GM12878 (cell line): ENCODE measurements at regions not wholly inside any gene's neighbourhood (a gene's known extent, or its start where the extent isn't known, plus 50 kb on each side); places are given as distances from the start of the nearest gene placed in this dataset.

ENCODE experiments used
- CBX3 ChIP-seq: fragments of 200-600 bp; sonication (generic); IDR thresholded peaks from 2 replicates; pipeline ENCODE4 v1.6.1; 2016; ENCODE audit warnings: low read depth, borderline replicate concordance
- CREB1 ChIP-seq: IDR thresholded peaks from 2 replicates; pipeline ENCODE4 v1.6.1; 2012; ENCODE audit warnings: low read depth, mild to moderate bottlenecking, inconsistent platforms
- CTCF ChIP-seq, 3 experiments: IDR thresholded peaks in 2 of 3; conservative IDR thresholded peaks in 1 of 3; 2 replicates each; pipeline ENCODE4 v1.5.1; 2011; ENCODE audit warnings: low read depth in 3 of 3, low read length in 3 of 3, mild to moderate bottlenecking in 3 of 3, control low read depth in 2 of 3, moderate library complexity in 2 of 3, inconsistent platforms in 1 of 3, mixed read lengths in 1 of 3; ENCODE audit not compliant: control insufficient read depth in 2 of 3, insufficient read depth in 1 of 3; ENCODE audit errors: extremely low read depth in 1 of 3
- JUNB ChIP-seq: IDR thresholded peaks from 2 replicates; pipeline ENCODE4 v1.6.1; 2016; ENCODE audit warnings: antibody characterized with exemption, mild to moderate bottlenecking
- MYC ChIP-seq: IDR thresholded peaks from 2 replicates; pipeline ENCODE4 v1.6.1; 2011; ENCODE audit warnings: mild to moderate bottlenecking, low read length, moderate library complexity, inconsistent platforms; ENCODE audit not compliant: insufficient read depth, insufficient replicate concordance, insufficient read length, severe bottlenecking
- NR2C1 ChIP-seq: fragments of 450-650 bp; IDR thresholded peaks from 2 replicates; pipeline ENCODE4 v1.6.1; 2017; ENCODE audit warnings: antibody characterized with exemption, mild to moderate bottlenecking, moderate library complexity
- POLR2AphosphoS5 ChIP-seq: IDR thresholded peaks from 2 replicates; pipeline ENCODE4 v1.6.1; 2011; ENCODE audit warnings: mild to moderate bottlenecking, low read length, inconsistent platforms
- TCF12 ChIP-seq: IDR thresholded peaks from 2 replicates; pipeline ENCODE4 v1.6.1; 2011; ENCODE audit warnings: low read depth, mild to moderate bottlenecking, low read length
- WRNIP1 ChIP-seq: IDR thresholded peaks from 2 replicates; pipeline ENCODE4 v1.6.1; 2011; ENCODE audit warnings: low read depth, low read length, improper control_type of control experiment, borderline replicate concordance
- TF ChIP-seq, protein P1 (sequence below): fragments of 450-650 bp; IDR thresholded peaks from 2 replicates; pipeline ENCODE4 v1.6.1; 2016; ENCODE audit warnings: mild to moderate bottlenecking
- TF ChIP-seq, protein P2 (sequence below): IDR thresholded peaks from 2 replicates; pipeline ENCODE4 v1.6.1; 2012; ENCODE audit warnings: low read depth, low read length, improper control_type of control experiment
- TF ChIP-seq, protein P3 (sequence below): fragments of 450-650 bp; IDR thresholded peaks from 2 replicates; pipeline ENCODE4 v1.6.1; 2017; ENCODE audit warnings: mild to moderate bottlenecking

- no peak for TF ChIP-seq MYC
- TF ChIP-seq, protein P1, sequence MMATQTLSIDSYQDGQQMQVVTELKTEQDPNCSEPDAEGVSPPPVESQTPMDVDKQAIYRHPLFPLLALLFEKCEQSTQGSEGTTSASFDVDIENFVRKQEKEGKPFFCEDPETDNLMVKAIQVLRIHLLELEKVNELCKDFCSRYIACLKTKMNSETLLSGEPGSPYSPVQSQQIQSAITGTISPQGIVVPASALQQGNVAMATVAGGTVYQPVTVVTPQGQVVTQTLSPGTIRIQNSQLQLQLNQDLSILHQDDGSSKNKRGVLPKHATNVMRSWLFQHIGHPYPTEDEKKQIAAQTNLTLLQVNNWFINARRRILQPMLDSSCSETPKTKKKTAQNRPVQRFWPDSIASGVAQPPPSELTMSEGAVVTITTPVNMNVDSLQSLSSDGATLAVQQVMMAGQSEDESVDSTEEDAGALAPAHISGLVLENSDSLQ = no peak
- TF ChIP-seq WRNIP1 = no peak
- TF ChIP-seq CTCF (IDR thresholded peaks at IDR 0.05 in 2 of 3, conservative IDR thresholded peaks at IDR 0.05 in 1 of 3; ENCODE audit: control insufficient read depth in 2 of 3, extremely low read depth in 1 of 3, insufficient read depth in 1 of 3, low read depth in 3 of 3, low read length in 3 of 3) = no peak
- TF ChIP-seq CREB1 = no peak
- TF ChIP-seq, protein P2, sequence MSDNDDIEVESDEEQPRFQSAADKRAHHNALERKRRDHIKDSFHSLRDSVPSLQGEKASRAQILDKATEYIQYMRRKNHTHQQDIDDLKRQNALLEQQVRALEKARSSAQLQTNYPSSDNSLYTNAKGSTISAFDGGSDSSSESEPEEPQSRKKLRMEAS = no peak
- no peak for TF ChIP-seq NR2C1
- TF ChIP-seq, protein P3, sequence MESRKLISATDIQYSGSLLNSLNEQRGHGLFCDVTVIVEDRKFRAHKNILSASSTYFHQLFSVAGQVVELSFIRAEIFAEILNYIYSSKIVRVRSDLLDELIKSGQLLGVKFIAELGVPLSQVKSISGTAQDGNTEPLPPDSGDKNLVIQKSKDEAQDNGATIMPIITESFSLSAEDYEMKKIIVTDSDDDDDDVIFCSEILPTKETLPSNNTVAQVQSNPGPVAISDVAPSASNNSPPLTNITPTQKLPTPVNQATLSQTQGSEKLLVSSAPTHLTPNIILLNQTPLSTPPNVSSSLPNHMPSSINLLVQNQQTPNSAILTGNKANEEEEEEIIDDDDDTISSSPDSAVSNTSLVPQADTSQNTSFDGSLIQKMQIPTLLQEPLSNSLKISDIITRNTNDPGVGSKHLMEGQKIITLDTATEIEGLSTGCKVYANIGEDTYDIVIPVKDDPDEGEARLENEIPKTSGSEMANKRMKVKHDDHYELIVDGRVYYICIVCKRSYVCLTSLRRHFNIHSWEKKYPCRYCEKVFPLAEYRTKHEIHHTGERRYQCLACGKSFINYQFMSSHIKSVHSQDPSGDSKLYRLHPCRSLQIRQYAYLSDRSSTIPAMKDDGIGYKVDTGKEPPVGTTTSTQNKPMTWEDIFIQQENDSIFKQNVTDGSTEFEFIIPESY = no peak
- no peak for TF ChIP-seq JUNB
- TF ChIP-seq TCF12 = no peak
- no peak for TF ChIP-seq CBX3
- no peak for TF ChIP-seq POLR2AphosphoS5
Measured at GRCh38 chr4:32184186-32184585, 1464.0 kb downstream of the PCDH7 start.
